NCI-H748 (cell line): ENCODE measurements at regions not wholly inside any gene's neighbourhood (a gene's known extent, or its start where the extent isn't known, plus 50 kb on each side); places are given as distances from the start of the nearest gene placed in this dataset.
A peak's percentile ranks its signal among the peaks of the same experiment; 100 is the strongest.

Source experiments
- DNase-seq: peaks from one replicate; lab custom pipeline; 2025; ENCODE audit not compliant: unreplicated experiment; lab: John Stamatoyannopoulos, UW

- DNase-seq, result no peak
Measured at GRCh38 chr5:152056931-152057330, 132.3 kb upstream of the GLRA1 start.

- DNase-seq, result no peak
Measured at GRCh38 chr5:152052470-152052869, 127.8 kb upstream of the GLRA1 start.

GRCh38 chr5:152051499-152052454, 127.1 kb upstream of the GLRA1 start:
- DNase-seq, result no peak

GRCh38 chr5:152046361-152046760, 121.7 kb upstream of the GLRA1 start:
- DNase-seq, result no peak

- peak; percentile 65 for DNase-seq
Measured at GRCh38 chr5:152038856-152039255, 114.2 kb upstream of the GLRA1 start.

GRCh38 chr5:152026328-152027024, 101.8 kb upstream of the GLRA1 start:
- peak; percentile 8 for DNase-seq

- DNase-seq, result no peak
Measured at GRCh38 chr5:152016421-152016820, 91.8 kb upstream of the GLRA1 start.

- no peak for DNase-seq
Measured at GRCh38 chr5:152007653-152008335, 83.1 kb upstream of the GLRA1 start.

GRCh38 chr5:152004095-152004494, 79.4 kb upstream of the GLRA1 start:
- DNase-seq, result no peak
